ENCODE measurements at regions not wholly inside any gene's neighbourhood (a gene's known extent, or its start where the extent isn't known, plus 50 kb on each side); places are given as distances from the start of the nearest gene placed in this dataset.
"Not testable (repeated sequence)": the region's sequence is repeated elsewhere in the genome, so short reads cannot be mapped to it uniquely, and the experiment has no call there.

DNA sequence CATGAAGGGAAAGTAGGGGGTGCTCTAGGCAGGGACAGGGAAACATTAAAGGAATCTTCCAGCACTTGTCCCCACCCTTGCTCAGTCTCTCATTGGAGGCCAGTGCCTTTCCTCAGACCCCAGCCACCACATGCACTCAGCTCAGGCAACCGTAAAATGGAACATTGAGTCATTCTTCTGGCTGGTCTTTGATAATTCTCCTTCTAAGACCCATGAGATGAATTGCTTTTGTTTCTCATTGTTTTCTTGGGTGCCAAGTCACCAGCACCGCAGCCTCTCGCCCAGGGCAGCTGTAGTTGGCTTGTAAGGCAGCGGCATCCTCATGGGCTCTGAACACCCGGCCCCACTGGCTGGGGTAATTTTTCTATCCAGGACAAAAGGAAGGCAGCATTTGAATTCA lies 108.2 kb downstream of the PHETA1 start:
- no peak for DNase-seq
- Histone ChIP-seq H3K36me3 (ENCODE audit: control insufficient read depth, insufficient read depth, low read length) (no peaks in the 10 kb centered on the region), H3K27me3 (replicated peaks; ENCODE audit: control insufficient read depth, insufficient read depth, low read length, poor library complexity, severe bottlenecking) (no peaks in the 10 kb centered on the region), H3K27ac (ENCODE audit: insufficient read depth, low read length, poor library complexity, severe bottlenecking) (no peak overlapping the region), H3K9me3 (ENCODE audit: control insufficient read depth, low read length) (no peaks in the 10 kb centered on the region), H3K4me3 (ENCODE audit: insufficient read depth, low read depth, low read length, poor library complexity, severe bottlenecking) (no peak overlapping the region), H3K4me1 (ENCODE audit: control insufficient read depth, insufficient read depth, low read length, poor library complexity, severe bottlenecking) (no peaks in the 10 kb centered on the region)

DNA sequence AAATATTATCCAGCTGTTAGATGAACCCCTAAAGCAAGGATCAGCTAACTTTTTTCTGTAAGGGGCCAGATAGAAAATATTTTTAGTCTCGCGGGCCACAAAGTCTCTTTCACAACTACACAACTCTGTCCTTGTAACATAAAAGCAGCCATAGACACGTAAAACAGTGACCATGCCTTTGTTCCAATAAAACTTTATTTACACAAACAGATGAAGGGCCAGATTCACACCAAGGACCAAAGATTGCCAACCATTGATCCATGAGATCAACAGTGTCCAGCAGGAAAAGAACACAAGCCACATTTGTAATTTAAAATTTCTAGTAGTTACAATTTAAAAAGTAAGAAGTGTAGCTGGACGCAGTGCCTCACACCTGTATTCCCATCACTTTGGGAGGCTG lies 109.7 kb downstream of the PHETA1 start:
- H3K4me1 ChIP-seq (ENCODE audit: control insufficient read depth, insufficient read depth, low read length, poor library complexity, severe bottlenecking), result no peaks in the 10 kb centered on the region
- H3K27me3 ChIP-seq (replicated peaks; ENCODE audit: control insufficient read depth, insufficient read depth, low read length, poor library complexity, severe bottlenecking), result no peaks in the 10 kb centered on the region
- H3K27ac ChIP-seq (ENCODE audit: insufficient read depth, low read length, poor library complexity, severe bottlenecking), result no peak overlapping the region
- H3K4me3 ChIP-seq (ENCODE audit: insufficient read depth, low read depth, low read length, poor library complexity, severe bottlenecking), result no peak overlapping the region
- H3K36me3 ChIP-seq (ENCODE audit: control insufficient read depth, insufficient read depth, low read length), result no peaks in the 10 kb centered on the region
- H3K9me3 ChIP-seq (ENCODE audit: control insufficient read depth, low read length), result no peaks in the 10 kb centered on the region
- DNase-seq, result no peak

DNA sequence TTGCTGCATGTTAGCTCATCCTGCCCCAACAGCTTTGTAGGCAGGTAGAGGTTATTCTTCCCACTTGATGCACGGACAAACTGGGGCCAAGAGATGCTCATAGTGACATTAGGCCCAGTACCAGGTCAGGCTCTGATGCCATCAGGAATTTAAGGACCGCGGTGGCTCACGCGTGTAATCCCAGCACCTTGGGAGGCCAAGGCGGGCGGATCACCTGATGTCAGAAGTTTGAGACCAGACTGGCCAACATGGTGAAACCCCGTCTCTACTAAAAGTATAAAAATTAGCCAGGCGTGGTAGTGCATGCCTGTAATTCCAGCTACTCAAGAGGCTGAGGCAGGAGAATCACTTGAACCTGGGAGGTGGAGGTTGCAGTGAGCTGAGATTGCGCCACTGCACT lies 110.8 kb downstream of the PHETA1 start:
- not testable (repeated sequence) for H3K4me3 ChIP-seq (ENCODE audit: insufficient read depth, low read depth, low read length, poor library complexity, severe bottlenecking); H3K4me1 ChIP-seq (ENCODE audit: control insufficient read depth, insufficient read depth, low read length, poor library complexity, severe bottlenecking); H3K27ac ChIP-seq (ENCODE audit: insufficient read depth, low read length, poor library complexity, severe bottlenecking); H3K9me3 ChIP-seq (ENCODE audit: control insufficient read depth, low read length); DNase-seq; H3K27me3 ChIP-seq (replicated peaks; ENCODE audit: control insufficient read depth, insufficient read depth, low read length, poor library complexity, severe bottlenecking); H3K36me3 ChIP-seq (ENCODE audit: control insufficient read depth, insufficient read depth, low read length)

DNA sequence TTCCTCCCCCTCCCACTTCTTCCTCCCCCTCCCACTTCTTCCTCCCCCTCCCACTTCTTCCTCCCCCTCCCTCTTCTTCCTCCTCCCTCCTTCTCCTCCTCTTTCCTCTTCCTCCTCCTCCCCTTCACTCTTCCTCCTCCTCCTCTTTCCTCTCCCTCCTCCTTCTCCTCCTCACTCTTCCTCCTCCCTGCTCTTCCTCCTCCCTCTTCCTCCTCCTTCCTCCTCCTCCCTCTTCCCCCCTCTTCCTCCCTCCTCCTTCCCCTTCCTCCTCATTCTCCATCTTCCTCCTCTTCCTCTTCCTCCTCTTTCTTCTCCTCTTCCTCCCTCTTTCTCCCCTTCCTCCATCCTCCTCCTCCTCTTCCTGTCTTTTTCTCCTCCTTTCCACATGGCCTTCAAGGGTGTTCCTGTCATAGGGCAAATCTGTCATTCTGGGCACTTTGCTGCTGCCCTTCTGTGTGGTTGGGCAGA lies 111.4 kb downstream of the PHETA1 start:
- Histone ChIP-seq H3K4me1 (ENCODE audit: control insufficient read depth, insufficient read depth, low read length, poor library complexity, severe bottlenecking) (no peaks in the 10 kb centered on the region), H3K9me3 (ENCODE audit: control insufficient read depth, low read length) (no peaks in the 10 kb centered on the region), H3K27ac (ENCODE audit: insufficient read depth, low read length, poor library complexity, severe bottlenecking) (no peak overlapping the region), H3K4me3 (ENCODE audit: insufficient read depth, low read depth, low read length, poor library complexity, severe bottlenecking) (no peak overlapping the region), H3K36me3 (ENCODE audit: control insufficient read depth, insufficient read depth, low read length) (no peaks in the 10 kb centered on the region), H3K27me3 (replicated peaks; ENCODE audit: control insufficient read depth, insufficient read depth, low read length, poor library complexity, severe bottlenecking) (no peaks in the 10 kb centered on the region)
- no peak for DNase-seq

DNA sequence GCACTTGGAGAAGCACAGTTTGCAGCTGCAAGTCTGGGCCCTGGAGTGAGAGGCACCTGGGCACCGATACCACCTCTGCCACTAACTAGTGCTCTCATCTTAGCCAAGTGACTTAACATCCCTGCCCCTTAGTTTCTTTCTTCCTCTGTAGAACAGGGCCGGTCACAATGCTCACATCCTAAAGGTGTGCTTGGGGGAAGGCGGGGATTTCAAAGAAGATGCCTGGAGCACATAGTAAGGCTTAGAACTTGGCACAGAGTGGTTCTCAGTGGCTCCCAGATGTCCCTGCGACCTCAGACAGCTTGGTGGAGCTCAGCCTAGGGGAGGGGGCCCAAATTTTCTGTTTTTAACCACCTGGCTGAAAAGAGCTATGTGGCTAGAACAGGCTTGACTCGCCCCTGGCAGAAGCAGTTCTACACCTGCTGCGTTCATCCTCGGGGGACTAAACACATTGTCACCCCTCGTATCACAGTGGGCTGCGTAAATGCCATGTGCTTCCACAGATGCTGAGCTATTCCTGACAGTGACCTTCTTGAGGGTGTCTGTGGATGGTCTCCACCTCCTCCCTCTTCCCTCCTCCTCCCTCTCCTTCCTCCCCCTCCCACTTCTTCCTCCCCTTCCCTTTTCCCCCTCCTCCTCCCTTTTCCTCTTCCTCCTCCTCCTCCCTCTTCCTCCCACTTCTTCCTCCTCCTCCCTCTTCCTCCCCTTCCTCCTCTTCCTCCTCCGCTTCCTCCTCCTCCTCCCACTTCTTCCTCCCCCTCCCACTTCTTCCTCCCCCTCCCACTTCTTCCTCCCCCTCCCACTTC lies 112.1 kb downstream of the PHETA1 start:
- no peak overlapping the region for H3K4me3 ChIP-seq (ENCODE audit: insufficient read depth, low read depth, low read length, poor library complexity, severe bottlenecking)
- no peak overlapping the region for H3K27ac ChIP-seq (ENCODE audit: insufficient read depth, low read length, poor library complexity, severe bottlenecking)
- no peaks in the 10 kb centered on the region for H3K4me1 ChIP-seq (ENCODE audit: control insufficient read depth, insufficient read depth, low read length, poor library complexity, severe bottlenecking)
- H3K9me3 ChIP-seq (ENCODE audit: control insufficient read depth, low read length), result no peaks in the 10 kb centered on the region
- DNase-seq, result no peak
- no peaks in the 10 kb centered on the region for H3K36me3 ChIP-seq (ENCODE audit: control insufficient read depth, insufficient read depth, low read length)
- no peaks in the 10 kb centered on the region for H3K27me3 ChIP-seq (replicated peaks; ENCODE audit: control insufficient read depth, insufficient read depth, low read length, poor library complexity, severe bottlenecking)

DNA sequence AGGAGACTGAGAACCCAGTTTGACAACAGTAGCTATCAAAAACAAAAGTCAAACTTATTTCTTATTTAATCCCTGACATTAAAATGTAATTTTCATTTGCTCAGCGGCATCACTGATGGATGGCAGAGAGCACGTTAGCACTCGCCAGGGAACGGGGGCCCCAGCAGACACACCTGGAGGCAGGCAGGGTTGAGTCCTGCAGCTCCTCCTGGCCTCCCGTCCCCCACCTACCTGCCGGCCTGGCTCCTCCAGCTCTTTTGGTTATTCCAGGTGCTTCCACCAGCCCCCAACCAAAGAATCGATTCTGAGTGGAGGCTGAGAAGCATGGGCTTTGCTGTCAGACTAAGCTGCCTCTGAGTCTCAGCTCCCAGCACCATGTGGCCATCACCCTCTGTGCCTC lies 113.6 kb downstream of the PHETA1 start:
- Histone ChIP-seq H3K9me3 (ENCODE audit: control insufficient read depth, low read length) (no peaks in the 10 kb centered on the region), H3K27me3 (replicated peaks; ENCODE audit: control insufficient read depth, insufficient read depth, low read length, poor library complexity, severe bottlenecking) (no peaks in the 10 kb centered on the region), H3K4me1 (ENCODE audit: control insufficient read depth, insufficient read depth, low read length, poor library complexity, severe bottlenecking) (no peaks in the 10 kb centered on the region), H3K4me3 (ENCODE audit: insufficient read depth, low read depth, low read length, poor library complexity, severe bottlenecking) (no peak overlapping the region), H3K36me3 (ENCODE audit: control insufficient read depth, insufficient read depth, low read length) (no peaks in the 10 kb centered on the region), H3K27ac (ENCODE audit: insufficient read depth, low read length, poor library complexity, severe bottlenecking) (no peak overlapping the region)
- DNase-seq, result no peak

DNA sequence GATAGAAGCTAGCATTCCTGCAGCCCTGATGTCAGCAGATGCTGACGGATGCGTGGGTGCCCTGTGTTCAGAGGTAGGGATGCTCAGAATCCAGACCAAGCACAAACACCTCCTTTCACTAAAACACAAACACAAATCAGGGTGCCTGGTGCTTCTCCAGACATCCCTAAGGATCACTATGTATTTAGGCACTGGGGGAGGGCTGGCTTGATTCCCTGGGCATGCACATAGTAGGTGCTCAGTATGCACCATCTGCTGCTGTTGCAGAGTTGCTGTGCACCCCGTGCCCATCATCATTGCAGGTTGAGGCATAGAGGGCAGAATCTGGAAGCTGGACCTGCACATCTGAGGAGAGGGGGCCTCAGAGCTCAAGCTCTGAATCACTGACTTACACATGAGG lies 114.8 kb downstream of the PHETA1 start:
- H3K27me3 ChIP-seq (replicated peaks; ENCODE audit: control insufficient read depth, insufficient read depth, low read length, poor library complexity, severe bottlenecking), result no peaks in the 10 kb centered on the region
- no peak overlapping the region for H3K4me3 ChIP-seq (ENCODE audit: insufficient read depth, low read depth, low read length, poor library complexity, severe bottlenecking)
- no peak overlapping the region for H3K27ac ChIP-seq (ENCODE audit: insufficient read depth, low read length, poor library complexity, severe bottlenecking)
- DNase-seq, result no peak
- H3K36me3 ChIP-seq (ENCODE audit: control insufficient read depth, insufficient read depth, low read length), result no peaks in the 10 kb centered on the region
- H3K4me1 ChIP-seq (ENCODE audit: control insufficient read depth, insufficient read depth, low read length, poor library complexity, severe bottlenecking), result no peaks in the 10 kb centered on the region
- H3K9me3 ChIP-seq (ENCODE audit: control insufficient read depth, low read length), result no peaks in the 10 kb centered on the region

DNA sequence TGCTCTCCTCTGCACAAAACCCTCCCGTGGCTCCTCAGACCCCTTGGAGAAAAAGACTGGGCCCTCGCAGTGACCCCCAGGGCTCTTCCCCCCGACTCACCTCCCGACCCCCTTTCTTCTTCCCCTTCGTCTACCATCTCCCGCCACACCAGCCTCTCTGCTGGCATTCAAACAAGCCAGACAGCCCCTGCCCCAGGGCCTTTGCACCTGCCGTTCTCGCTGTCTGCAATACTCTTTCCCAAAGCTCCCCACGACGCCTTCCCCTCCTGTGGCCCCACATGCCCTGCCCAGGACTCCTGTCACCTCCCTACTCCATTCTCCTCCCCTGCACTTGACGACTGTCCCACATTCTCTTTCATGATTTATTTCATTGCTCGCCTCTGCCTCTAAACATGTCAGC lies 115.7 kb downstream of the PHETA1 start:
- Histone ChIP-seq H3K9me3 (ENCODE audit: control insufficient read depth, low read length) (no peaks in the 10 kb centered on the region), H3K27me3 (replicated peaks; ENCODE audit: control insufficient read depth, insufficient read depth, low read length, poor library complexity, severe bottlenecking) (no peaks in the 10 kb centered on the region), H3K4me1 (ENCODE audit: control insufficient read depth, insufficient read depth, low read length, poor library complexity, severe bottlenecking) (no peaks in the 10 kb centered on the region), H3K27ac (ENCODE audit: insufficient read depth, low read length, poor library complexity, severe bottlenecking) (no peak overlapping the region), H3K4me3 (ENCODE audit: insufficient read depth, low read depth, low read length, poor library complexity, severe bottlenecking) (no peak overlapping the region), H3K36me3 (ENCODE audit: control insufficient read depth, insufficient read depth, low read length) (no peaks in the 10 kb centered on the region)
- no peak for DNase-seq

DNA sequence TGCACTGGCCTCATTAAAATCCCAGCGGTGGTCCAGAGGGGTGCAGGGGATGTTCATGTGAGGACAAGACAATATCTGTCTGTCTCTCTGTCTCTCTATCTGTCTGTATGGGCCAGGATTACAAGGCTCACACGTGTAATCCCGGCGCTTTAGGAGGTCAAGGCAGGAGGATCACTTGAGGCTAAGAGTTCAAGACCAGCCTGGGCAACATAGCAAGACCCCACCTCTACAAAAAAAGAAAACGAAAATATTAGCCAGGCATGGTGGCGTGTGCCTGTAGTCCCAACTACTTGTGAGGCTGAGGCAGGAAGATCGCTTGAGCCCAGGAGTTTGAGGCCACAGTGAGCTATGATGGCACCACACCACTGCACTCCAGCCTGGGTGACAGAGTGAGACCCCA lies 117.1 kb downstream of the PHETA1 start:
- H3K27me3 ChIP-seq (replicated peaks; ENCODE audit: control insufficient read depth, insufficient read depth, low read length, poor library complexity, severe bottlenecking), result no peaks in the 10 kb centered on the region
- H3K4me3 ChIP-seq (ENCODE audit: insufficient read depth, low read depth, low read length, poor library complexity, severe bottlenecking), result no peak overlapping the region
- H3K4me1 ChIP-seq (ENCODE audit: control insufficient read depth, insufficient read depth, low read length, poor library complexity, severe bottlenecking), result no peaks in the 10 kb centered on the region
- H3K9me3 ChIP-seq (ENCODE audit: control insufficient read depth, low read length), result no peaks in the 10 kb centered on the region
- no peaks in the 10 kb centered on the region for H3K36me3 ChIP-seq (ENCODE audit: control insufficient read depth, insufficient read depth, low read length)
- no peak overlapping the region for H3K27ac ChIP-seq (ENCODE audit: insufficient read depth, low read length, poor library complexity, severe bottlenecking)
- no peak for DNase-seq

DNA sequence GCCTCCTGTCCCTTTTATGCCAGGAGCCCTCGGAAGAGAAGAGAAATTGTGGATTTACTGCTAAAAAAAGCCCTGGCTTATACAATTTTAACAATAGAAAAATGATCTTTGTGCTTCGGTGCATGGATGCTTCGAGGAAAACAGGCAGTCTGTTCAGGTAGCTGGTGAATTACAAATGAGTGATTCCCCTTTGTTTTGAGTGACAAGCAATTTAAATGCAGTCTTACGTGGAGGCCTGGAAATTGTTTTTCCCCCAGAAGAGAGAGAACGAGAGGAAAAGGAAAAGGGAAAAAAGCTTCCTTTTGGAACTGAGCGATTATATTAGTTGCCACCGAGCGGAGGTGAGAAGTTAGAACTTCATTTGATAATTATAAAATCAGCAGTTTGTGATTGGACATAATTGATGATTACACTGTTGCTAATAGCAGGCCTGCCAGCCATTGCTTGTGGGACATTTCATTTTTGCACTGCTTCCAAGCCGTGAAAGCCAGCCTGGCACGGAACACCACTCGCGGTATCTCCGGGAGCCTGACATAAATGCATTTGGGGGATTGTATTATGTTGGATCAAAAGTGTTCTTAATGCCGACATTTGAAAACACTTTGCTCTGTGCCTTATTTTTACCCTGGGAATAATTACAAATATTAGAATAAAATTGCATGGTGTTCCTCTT lies 117.7 kb downstream of the PHETA1 start:
- H3K36me3 ChIP-seq (ENCODE audit: control insufficient read depth, insufficient read depth, low read length), result no peaks in the 10 kb centered on the region
- H3K27ac ChIP-seq (ENCODE audit: insufficient read depth, low read length, poor library complexity, severe bottlenecking), result no peak overlapping the region
- no peaks in the 10 kb centered on the region for H3K27me3 ChIP-seq (replicated peaks; ENCODE audit: control insufficient read depth, insufficient read depth, low read length, poor library complexity, severe bottlenecking)
- DNase-seq, result no peak
- H3K4me3 ChIP-seq (ENCODE audit: insufficient read depth, low read depth, low read length, poor library complexity, severe bottlenecking), result no peak overlapping the region
- H3K4me1 ChIP-seq (ENCODE audit: control insufficient read depth, insufficient read depth, low read length, poor library complexity, severe bottlenecking), result no peaks in the 10 kb centered on the region
- no peaks in the 10 kb centered on the region for H3K9me3 ChIP-seq (ENCODE audit: control insufficient read depth, low read length)
